ENCODE measurements at regions not wholly inside any gene's neighbourhood (a gene's known extent, or its start where the extent isn't known, plus 50 kb on each side); places are given as distances from the start of the nearest gene placed in this dataset.
"Not testable (repeated sequence)": the region's sequence is repeated elsewhere in the genome, so short reads cannot be mapped to it uniquely, and the experiment has no call there.

DNA sequence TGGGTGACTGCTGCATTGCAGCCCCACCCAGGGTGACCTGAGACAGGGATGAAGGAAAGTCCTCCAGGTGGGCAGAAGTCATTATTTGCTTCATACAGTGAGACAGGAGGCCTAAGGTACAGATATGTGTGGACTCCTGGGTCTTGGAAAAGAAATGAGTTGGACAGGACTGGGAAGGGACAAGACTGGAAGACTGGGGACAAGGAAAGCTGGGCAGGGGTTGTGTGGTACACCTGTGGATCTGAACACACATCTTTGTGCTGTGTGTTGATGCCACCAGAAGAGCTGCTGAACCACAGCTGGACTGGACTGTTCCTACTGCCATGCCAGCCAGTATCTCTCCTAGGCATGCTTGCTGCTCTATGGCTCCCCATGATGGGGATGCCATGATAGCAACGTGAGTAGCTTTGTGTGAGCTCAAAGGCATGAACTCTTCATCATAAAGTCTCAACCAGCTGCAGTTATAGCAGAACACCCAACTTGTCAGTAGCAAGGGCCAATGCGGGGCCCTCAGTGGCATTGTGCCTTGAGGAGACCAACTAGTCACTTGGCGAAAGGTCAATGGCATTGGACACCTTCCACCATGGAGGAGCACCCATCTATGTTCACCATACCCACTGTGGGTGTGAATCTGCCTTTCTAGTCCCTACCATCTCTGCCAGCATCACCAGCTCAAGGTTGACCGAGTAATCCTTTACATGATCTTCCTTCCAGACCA lies 76.0 kb upstream of the GRB10 start:
- ChIA-PET CTCF (no interaction called here), POLR2A (no interaction called here)

DNA sequence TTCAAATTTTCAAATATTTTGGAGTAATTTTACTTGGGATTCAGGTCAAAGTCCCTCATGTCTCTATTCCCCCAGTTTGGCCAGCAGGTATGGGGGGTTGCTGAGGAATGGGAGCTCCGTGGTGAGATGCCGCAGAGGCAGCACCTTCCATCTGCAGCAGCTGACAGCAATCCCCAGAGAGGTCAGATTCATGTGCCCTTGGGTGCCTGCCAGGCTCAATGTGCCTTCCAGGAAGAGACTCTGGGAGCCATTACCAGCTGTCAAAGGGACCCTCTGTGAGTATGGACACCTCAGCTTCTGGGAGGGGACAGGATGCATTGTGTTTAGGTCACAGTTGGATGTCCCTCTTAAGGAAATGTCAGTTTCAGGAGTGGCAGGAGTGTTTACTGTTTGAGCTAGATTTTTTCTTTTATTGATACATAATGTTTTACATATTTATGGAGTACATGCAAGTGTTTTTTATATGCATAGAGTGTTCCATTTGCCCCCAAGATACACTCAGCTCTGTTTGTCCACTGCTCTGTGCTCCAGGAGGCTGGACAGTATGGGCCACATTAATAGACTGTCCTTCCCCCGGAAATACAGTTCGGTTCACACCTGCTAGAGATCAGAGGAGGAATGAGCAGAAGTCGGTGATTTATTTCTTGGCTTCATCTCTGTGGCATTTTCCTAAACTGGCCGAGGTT lies 75.3 kb upstream of the GRB10 start:
- ChIA-PET CTCF (no interaction called here), POLR2A (no interaction called here)

DNA sequence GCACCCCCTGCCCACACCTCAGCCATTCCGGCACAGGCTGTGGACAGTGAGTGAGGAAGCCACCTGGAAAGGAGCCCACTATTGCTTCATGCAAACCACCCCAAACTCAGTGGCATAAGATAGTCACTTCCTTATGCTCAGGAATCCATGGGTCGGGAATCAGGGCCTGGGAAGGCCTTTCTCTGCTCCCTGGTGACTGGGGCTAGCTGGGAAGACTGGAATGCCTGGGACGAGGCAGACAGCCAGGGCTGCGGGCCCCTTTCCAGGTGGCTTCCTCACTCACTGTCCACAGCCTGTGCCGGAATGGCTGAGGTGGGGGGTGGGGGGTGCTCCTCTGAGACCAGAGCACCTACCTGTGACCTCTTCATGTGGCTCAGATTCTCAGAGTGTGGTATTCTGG lies 74.1 kb upstream of the GRB10 start:
- CTCF ChIA-PET: no interaction called here
- POLR2A ChIA-PET: no interaction called here

GRCh38 chr7:50856231-50856630 lies 73.5 kb upstream of the GRB10 start:
- CTCF ChIA-PET: no interaction called here
- POLR2A ChIA-PET: no interaction called here

DNA sequence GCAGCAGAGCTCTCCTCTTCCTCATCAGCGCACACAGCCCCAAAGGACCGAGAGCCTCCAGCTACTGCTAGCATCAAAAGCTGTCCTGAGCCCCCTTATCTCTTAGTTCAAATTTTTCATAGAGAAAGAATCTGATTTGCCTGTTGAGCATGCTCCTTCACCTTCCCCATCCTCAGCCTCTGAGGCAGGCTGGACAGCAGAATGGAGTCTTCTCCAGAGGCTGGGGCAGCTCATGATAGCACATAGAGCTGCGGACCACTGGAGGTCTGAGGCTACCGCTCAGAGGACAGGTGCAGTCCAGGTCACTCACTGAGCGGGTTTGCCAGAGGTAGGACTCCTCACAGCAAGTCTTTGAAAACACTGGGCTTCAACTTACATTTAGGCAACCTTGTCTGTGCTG lies 72.8 kb upstream of the GRB10 start:
- ChIA-PET POLR2A (no interaction called here), CTCF (no interaction called here)

GRCh38 chr7:50854831-50855230 lies 72.1 kb upstream of the GRB10 start:
- ChIA-PET POLR2A (no interaction called here), CTCF (no interaction called here)

- CTCF ChIA-PET: no interaction called here
- POLR2A ChIA-PET: no interaction called here
Measured at GRCh38 chr7:50854247-50854646, 71.6 kb upstream of the GRB10 start.

DNA sequence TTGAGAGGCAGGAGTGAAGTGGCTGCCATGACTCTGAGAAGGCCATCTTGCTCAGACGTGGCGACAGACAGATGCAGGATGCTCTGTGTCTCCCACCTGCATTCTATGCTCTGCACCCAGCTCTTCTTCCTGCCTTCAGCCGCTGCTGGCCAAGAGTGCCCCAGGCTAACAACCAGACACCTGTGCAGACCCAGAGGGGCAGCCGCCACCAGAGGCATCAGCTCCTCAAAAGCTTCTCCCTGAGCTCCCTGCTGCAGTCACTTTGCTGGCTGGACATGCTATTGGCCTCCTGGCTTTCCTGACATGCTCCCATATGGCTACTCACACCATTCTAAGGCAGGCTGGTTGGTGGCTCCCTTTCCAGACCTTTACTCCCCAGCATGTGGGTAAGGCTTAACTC lies 70.6 kb upstream of the GRB10 start:
- ChIA-PET POLR2A (no interaction called here), CTCF (no interaction called here)

DNA sequence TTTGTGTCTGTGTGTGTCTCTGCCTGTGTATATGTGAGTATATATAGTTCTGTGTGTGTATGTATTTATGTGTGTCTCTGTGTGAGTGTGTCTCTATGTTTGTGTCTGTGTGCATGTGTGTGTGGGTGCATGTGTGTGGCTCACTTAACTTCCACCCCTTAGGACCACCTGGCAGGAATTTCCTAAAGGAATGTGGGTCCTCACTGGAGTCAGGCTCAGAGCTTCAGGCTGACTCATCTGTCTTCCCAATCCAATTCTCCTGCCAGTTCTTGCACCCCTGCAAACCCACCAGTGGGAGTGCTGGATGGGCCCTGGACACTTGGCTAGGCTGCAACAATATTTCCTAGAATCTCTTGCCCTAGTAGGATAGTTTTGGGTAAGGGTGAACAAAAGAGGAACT lies 70.2 kb upstream of the GRB10 start:
- POLR2A ChIA-PET: no interaction called here
- CTCF ChIA-PET: no interaction called here

DNA sequence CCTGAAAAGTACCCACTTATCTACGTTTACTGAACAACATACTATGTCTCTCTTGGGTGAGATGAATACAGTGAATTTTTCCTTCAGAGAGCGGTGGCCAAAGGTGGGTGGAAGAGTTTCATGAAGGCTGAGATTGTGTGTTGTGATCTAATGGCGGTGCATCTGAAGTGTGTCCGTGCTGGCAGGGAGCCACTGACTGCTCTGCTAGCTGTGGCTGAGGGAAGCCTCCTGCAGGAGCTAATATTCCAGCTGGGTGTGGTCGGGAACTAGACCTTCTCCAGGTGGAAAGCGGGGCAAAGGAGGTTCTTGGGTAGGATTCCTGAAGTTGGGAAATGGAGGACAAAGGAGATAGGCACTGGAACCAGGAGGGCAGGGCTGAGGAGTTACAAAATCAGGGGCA lies 69.2 kb upstream of the GRB10 start:
- ChIA-PET POLR2A (no interaction called here), CTCF (no interaction called here)

DNA sequence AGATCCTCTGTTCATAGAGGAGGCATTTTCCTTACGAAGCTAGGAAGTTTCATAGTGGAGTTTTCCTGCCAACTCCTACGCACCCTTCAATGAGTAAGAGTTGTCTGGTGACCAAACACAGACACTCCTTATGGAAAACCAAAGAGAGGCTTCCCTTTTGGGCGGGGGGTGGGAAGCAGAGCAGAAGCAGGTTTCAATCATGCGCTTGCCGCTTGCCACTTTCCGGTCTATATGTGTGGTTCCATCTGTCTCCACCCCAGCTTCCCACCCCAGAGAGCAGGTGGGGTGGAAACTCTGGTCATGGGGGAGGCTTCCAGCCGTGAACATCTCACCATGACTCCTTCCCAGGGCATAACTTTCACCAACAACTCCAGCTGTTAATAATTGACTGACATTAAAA lies 68.8 kb upstream of the GRB10 start:
- CTCF ChIA-PET: no interaction called here
- POLR2A ChIA-PET: no interaction called here

GRCh38 chr7:50849991-50850390 lies 67.3 kb upstream of the GRB10 start:
- CTCF ChIA-PET: no interaction called here
- POLR2A ChIA-PET: no interaction called here

DNA sequence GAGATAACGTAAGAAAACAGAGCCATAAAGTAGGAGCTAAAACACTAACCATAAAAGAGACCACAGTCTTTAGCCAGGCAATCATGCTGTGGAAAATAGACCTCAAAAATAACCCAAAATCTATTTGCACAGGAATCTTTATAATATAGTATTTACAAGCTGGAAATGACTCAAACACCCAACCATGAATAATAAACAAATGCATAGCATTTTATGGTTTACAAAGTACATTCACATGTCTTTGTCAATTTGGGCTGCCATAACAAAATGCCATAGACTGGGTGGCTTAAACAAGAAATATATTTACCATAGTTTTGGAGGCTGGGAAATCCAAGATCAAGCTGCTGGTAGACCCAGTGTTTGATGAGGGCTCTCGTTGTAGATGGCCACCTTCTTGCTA lies 65.5 kb upstream of the GRB10 start:
- ChIA-PET CTCF (no interaction called here), POLR2A (no interaction called here)

- POLR2A ChIA-PET, CTCF ChIA-PET: not testable (repeated sequence)
Measured at GRCh38 chr7:50844861-50845260, 62.2 kb upstream of the GRB10 start.

- ChIA-PET POLR2A (no interaction called here), CTCF (no interaction called here)
Measured at GRCh38 chr7:50842041-50842440, 59.3 kb upstream of the GRB10 start.

GRCh38 chr7:50838675-50839377 lies 56.1 kb upstream of the GRB10 start:
- CTCF ChIA-PET: no interaction called here

GRCh38 chr7:50837965-50838364 lies 55.3 kb upstream of the GRB10 start:
- POLR2A ChIA-PET: no interaction called here
- CTCF ChIA-PET: no interaction called here

More at GRCh38 chr7:50838675-50839377, 56.1 kb upstream of the GRB10 start:
- POLR2A ChIA-PET: no interaction called here

GRCh38 chr7:50836646-50837045 lies 54.0 kb upstream of the GRB10 start:
- CTCF ChIA-PET: no interaction called here
- POLR2A ChIA-PET: no interaction called here

GRCh38 chr7:50835156-50835555 lies 52.5 kb upstream of the GRB10 start:
- POLR2A ChIA-PET: no interaction called here
- CTCF ChIA-PET: no interaction called here

DNA sequence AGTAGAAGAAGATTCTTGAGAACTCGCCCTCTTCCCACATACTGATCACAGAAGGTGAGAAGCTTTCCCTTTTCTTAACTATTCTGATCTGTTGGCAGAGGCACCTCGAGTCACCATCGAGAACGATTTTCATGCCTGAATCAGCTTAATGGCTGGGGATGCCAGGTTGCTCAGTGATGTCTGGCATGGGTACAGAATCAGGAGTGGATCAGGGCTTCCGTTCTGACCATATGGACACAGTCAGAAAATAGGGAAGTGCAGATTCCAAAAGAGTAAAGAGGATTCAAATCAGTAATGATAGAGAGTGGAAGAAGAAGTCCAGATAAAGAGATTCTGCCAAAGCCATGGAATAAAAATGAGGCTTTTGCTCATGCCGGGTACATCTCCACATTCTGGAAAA lies 52.0 kb upstream of the GRB10 start:
- POLR2A ChIA-PET: no interaction called here
- CTCF ChIA-PET: no interaction called here

- POLR2A ChIA-PET: no interaction called here
- CTCF ChIA-PET: no interaction called here
Measured at GRCh38 chr7:50834031-50834535, 51.4 kb upstream of the GRB10 start.

GRCh38 chr7:50832744-50833143 lies 50.0 kb upstream of the GRB10 start:
- ChIA-PET POLR2A (no interaction called here), CTCF (no interaction called here)

Data from activated CD8-positive, alpha-beta memory T cell treated with anti-CD3 and anti-CD28 coated beads for 36 hours (primary cell).